ENCODE measurements at regions not wholly inside any gene's neighbourhood (a gene's known extent, or its start where the extent isn't known, plus 50 kb on each side); places are given as distances from the start of the nearest gene placed in this dataset.
A peak's percentile ranks its signal among the peaks of the same experiment; 100 is the strongest.

- H3K27me3 Mint-ChIP-seq (ENCODE audit: low read depth, unreplicated experiment) = no peaks in the 10 kb centered on the region
- TF ChIP-seq EZH2 (IDR thresholded peaks at IDR 0.05; ENCODE audit: insufficient read depth, low read length) (no peak), CTCF (IDR thresholded peaks at IDR 0.05; ENCODE audit: insufficient read depth, low read depth, low read length) (no peak)
- Histone ChIP-seq H3K9ac (ENCODE audit: low read length) (no peak overlapping the region), H4K20me1 (ENCODE audit: insufficient read depth, low read length) (no peaks in the 10 kb centered on the region), H3K27me3 (ENCODE audit: insufficient read depth, low read length) (no peaks in the 10 kb centered on the region), H2AFZ (ENCODE audit: low read depth, low read length) (no peak overlapping the region), H3K4me3 (ENCODE audit: insufficient read depth, low read depth, low read length) (no peak overlapping the region), H3K36me3 (ENCODE audit: insufficient read depth, low read length) (no peaks in the 10 kb centered on the region), H3K9me3 (ENCODE audit: insufficient read depth, low read depth, low read length) (no peaks in the 10 kb centered on the region), H3K27ac (ENCODE audit: low read depth, low read length) (no peak overlapping the region), H3K4me1 (ENCODE audit: insufficient read depth, low read length) (no peaks in the 10 kb centered on the region), H3K79me2 (ENCODE audit: insufficient read depth, low read length) (no peaks in the 10 kb centered on the region), H3K4me2 (ENCODE audit: low read length) (no peak overlapping the region)
- H3K27ac Mint-ChIP-seq (ENCODE audit: unreplicated experiment) = no peak overlapping the region
- peaks cover 3% of the 10 kb centered on the region for H3K9me3 Mint-ChIP-seq (ENCODE audit: unreplicated experiment)
- H3K4me1 Mint-ChIP-seq (ENCODE audit: low read depth, unreplicated experiment) = peaks cover 2% of the 10 kb centered on the region
- H3K4me3 Mint-ChIP-seq (ENCODE audit: unreplicated experiment) = no peak overlapping the region
- FAIRE-seq (no peak), DNase-seq (ENCODE audit: low read depth) (no peak)
- no peaks in the 10 kb centered on the region for H3K36me3 Mint-ChIP-seq (ENCODE audit: low read depth, unreplicated experiment)
Measured at GRCh38 chr4:106615410-106615945, 246.9 kb upstream of the GIMD1 start.

GRCh38 chr4:106614441-106614840 lies 245.9 kb upstream of the GIMD1 start:
- no peak overlapping the region for H3K9ac ChIP-seq (ENCODE audit: low read length)

More at GRCh38 chr4:106614441-106614840, 245.9 kb upstream of the GIMD1 start:
- H2AFZ ChIP-seq (ENCODE audit: low read depth, low read length) = no peak overlapping the region
- Mint-ChIP-seq H3K36me3 (ENCODE audit: low read depth, unreplicated experiment) (no peaks in the 10 kb centered on the region), H3K4me1 (ENCODE audit: low read depth, unreplicated experiment) (peaks cover 2% of the 10 kb centered on the region), H3K9me3 (ENCODE audit: unreplicated experiment) (peaks cover 3% of the 10 kb centered on the region), H3K27me3 (ENCODE audit: low read depth, unreplicated experiment) (no peaks in the 10 kb centered on the region), H3K27ac (ENCODE audit: unreplicated experiment) (no peak overlapping the region), H3K4me3 (ENCODE audit: unreplicated experiment) (no peak overlapping the region)
- H3K27ac ChIP-seq (ENCODE audit: low read depth, low read length) = no peak overlapping the region
- FAIRE-seq (no peak), DNase-seq (ENCODE audit: low read depth) (peak; percentile 24)
- H3K4me3 ChIP-seq (ENCODE audit: insufficient read depth, low read depth, low read length) = no peak overlapping the region
- H3K27me3 ChIP-seq (ENCODE audit: insufficient read depth, low read length) = no peaks in the 10 kb centered on the region
- no peaks in the 10 kb centered on the region for H3K79me2 ChIP-seq (ENCODE audit: insufficient read depth, low read length)
- no peaks in the 10 kb centered on the region for H4K20me1 ChIP-seq (ENCODE audit: insufficient read depth, low read length)
- H3K9me3 ChIP-seq (ENCODE audit: insufficient read depth, low read depth, low read length) = no peaks in the 10 kb centered on the region
- H3K36me3 ChIP-seq (ENCODE audit: insufficient read depth, low read length) = no peaks in the 10 kb centered on the region
- TF ChIP-seq CTCF (IDR thresholded peaks at IDR 0.05; ENCODE audit: insufficient read depth, low read depth, low read length) (no peak), EZH2 (IDR thresholded peaks at IDR 0.05; ENCODE audit: insufficient read depth, low read length) (no peak)
- H3K4me2 ChIP-seq (ENCODE audit: low read length) = peak overlapping the region; percentile 48
- no peaks in the 10 kb centered on the region for H3K4me1 ChIP-seq (ENCODE audit: insufficient read depth, low read length)

Measured in astrocyte (in vitro differentiated cells and primary cell).